Hematopoietic multipotent progenitor cell treated with erythropoietin and hydrocortisone succinate and interleukin-3 and kit ligand, for 4 days (in vitro differentiated cells): ENCODE measurements at regions not wholly inside any gene's neighbourhood (a gene's known extent, or its start where the extent isn't known, plus 50 kb on each side); places are given as distances from the start of the nearest gene placed in this dataset.

Experiments
- DNase-seq: peaks from one replicate; pipeline ENCODE4 v3.0.0-alpha.2; 2015

- DNase-seq = no peak
Measured at GRCh38 chr18:78622251-78622906, 357.2 kb upstream of the SALL3 start.

GRCh38 chr18:78622907-78623541, 356.6 kb upstream of the SALL3 start:
- DNase-seq = no peak

GRCh38 chr18:78624646-78625279, 354.9 kb upstream of the SALL3 start:
- no peak for DNase-seq

GRCh38 chr18:78625847-78626246, 353.8 kb upstream of the SALL3 start:
- DNase-seq = peak; percentile 57

GRCh38 chr18:78627551-78628346, 351.9 kb upstream of the SALL3 start:
- no peak for DNase-seq

GRCh38 chr18:78629426-78629825, 350.2 kb upstream of the SALL3 start:
- no peak for DNase-seq

GRCh38 chr18:78630356-78630755, 349.3 kb upstream of the SALL3 start:
- no peak for DNase-seq

GRCh38 chr18:78630981-78631510, 348.6 kb upstream of the SALL3 start:
- DNase-seq = no peak

GRCh38 chr18:78632111-78632541, 347.5 kb upstream of the SALL3 start:
- no peak for DNase-seq

- no peak for DNase-seq
Measured at GRCh38 chr18:78634061-78634696, 345.4 kb upstream of the SALL3 start.

GRCh38 chr18:78635093-78635800, 344.4 kb upstream of the SALL3 start:
- DNase-seq = no peak

GRCh38 chr18:78636260-78636659, 343.4 kb upstream of the SALL3 start:
- no peak for DNase-seq

GRCh38 chr18:78637442-78638402, 341.9 kb upstream of the SALL3 start:
- DNase-seq = no peak

- DNase-seq = no peak
Measured at GRCh38 chr18:78639006-78639950, 340.3 kb upstream of the SALL3 start.

GRCh38 chr18:78640246-78640995, 339.2 kb upstream of the SALL3 start:
- DNase-seq = no peak

- peak; percentile 49 for DNase-seq
Measured at GRCh38 chr18:78641689-78642231, 337.9 kb upstream of the SALL3 start.

- DNase-seq = no peak
Measured at GRCh38 chr18:78642296-78642951, 337.2 kb upstream of the SALL3 start.

GRCh38 chr18:78643004-78643403, 336.6 kb upstream of the SALL3 start:
- DNase-seq = peak; percentile 77
